K562 (cell line): ENCODE measurements at regions not wholly inside any gene's neighbourhood (a gene's known extent, or its start where the extent isn't known, plus 50 kb on each side); places are given as distances from the start of the nearest gene placed in this dataset.

Experiments used
- ATAC-seq: fragments of 200-7000 bp; cut with Tn5 transposase; 3 replicates; pipeline ENCODE4 v1.9.1; 2020; ENCODE audit warnings: moderate library complexity
- BruUV-seq: library from RNA; stranded (reverse); fragments of 400-500 nt; replicated peaks from 2 replicates; lab custom pipeline; 2021; lab: Mats Ljungman, UMichigan
- CTCF ChIA-PET: fragments of 300-600 bp; formaldehyde crosslinking; extraction: SDS; loops from one replicate; lab custom pipeline; 2021; ENCODE audit warnings: low intra/inter-chr PET ratio; lab: Yijun Ruan, JAX
- POLR2A ChIA-PET: fragments of 300-600, 350-650 bp; sonication (Branson Sonifier 250); formaldehyde crosslinking; extraction: SDS; loops from one replicate; lab custom pipeline; 2021; ENCODE audit warnings: antibody characterized with exemption, inconsistent platforms; lab: Yijun Ruan, JAX
- DNase-seq, 4 experiments: peaks; one replicate each; pipeline versions ENCODE4 v3.0.0 to v3.0.0-alpha.2; 2011 to 2018; ENCODE audit warnings: low spot score in 3 of 4, mixed read lengths in 3 of 4; ENCODE audit errors: extremely low read depth in 1 of 4
- FAIRE-seq: peaks from 2 replicates; lab custom pipeline; 2011; peaks lifted over from hg19 to GRCh38; lab: Jason Lieb, UNC
- H2AFZ ChIP-seq: 2 replicates; pipeline ENCODE4 v1.6.0; 2011; ENCODE audit warnings: low read depth, low read length, control low read depth, inconsistent platforms
- H3K27ac ChIP-seq: fragments of 200-600 bp; 3 replicates; pipeline ENCODE4 v1.8.0; 2011; ENCODE audit warnings: low read depth, mild to moderate bottlenecking, control low read depth, inconsistent platforms, low read length, moderate library complexity, mixed read lengths; ENCODE audit errors: extremely low read depth
- H3K27me3 ChIP-seq, 2 experiments: fragments of 300-600 bp in 1 of 2; 2 replicates in 1 of 2; 3 replicates in 1 of 2; pipeline versions ENCODE4 v1.6.0 to v1.8.0; 2011; ENCODE audit warnings: inconsistent platforms in 2 of 2, low read length in 2 of 2, mild to moderate bottlenecking in 1 of 2, mixed read lengths in 1 of 2, moderate library complexity in 1 of 2; ENCODE audit not compliant: control insufficient read depth in 2 of 2, insufficient read depth in 2 of 2
- H3K36me3 ChIP-seq: fragments of 300-600 bp; 3 replicates; pipeline ENCODE4 v1.8.0; 2011; ENCODE audit warnings: mild to moderate bottlenecking, low read length, inconsistent platforms; ENCODE audit not compliant: control insufficient read depth, insufficient read depth
- H3K4me1 ChIP-seq, 2 experiments: fragments of 200-600 bp in 1 of 2; replicated peaks in 1 of 2; 2 replicates in 1 of 2; 3 replicates in 1 of 2; pipeline versions ENCODE4 v1.5.1 to v1.8.0; 2011; ENCODE audit warnings: inconsistent platforms in 2 of 2, low read length in 2 of 2, mild to moderate bottlenecking in 1 of 2, mixed read lengths in 1 of 2, moderate library complexity in 1 of 2; ENCODE audit not compliant: control insufficient read depth in 2 of 2, insufficient read depth in 2 of 2
- H3K4me2 ChIP-seq: 2 replicates; pipeline ENCODE4 v1.6.1; 2011; ENCODE audit warnings: low read length, control low read depth, inconsistent platforms, mixed read lengths; ENCODE audit not compliant: insufficient read depth
- H3K4me3 ChIP-seq: fragments of 200-600 bp; sonication (generic), shearing (Covaris generic); 2 replicates; pipeline ENCODE4 v1.5.1; 2016; ENCODE audit warnings: control low read depth, inconsistent platforms
- H3K79me2 ChIP-seq: fragments of 200-600 bp; 3 replicates; pipeline ENCODE4 v1.8.0; 2011; ENCODE audit warnings: low read length, inconsistent platforms; ENCODE audit not compliant: control insufficient read depth, insufficient read depth
- H3K9ac ChIP-seq, 2 experiments: 2 replicates each; pipeline versions ENCODE4 v1.6.0 to v1.6.1; 2011; ENCODE audit warnings: low read depth in 2 of 2, low read length in 2 of 2, control low read depth in 1 of 2, inconsistent platforms in 1 of 2, mild to moderate bottlenecking in 1 of 2, mixed read lengths in 1 of 2; ENCODE audit not compliant: insufficient read depth in 1 of 2
- H3K9me1 ChIP-seq: one replicate; pipeline ENCODE4 v1.6.0; 2011; ENCODE audit warnings: inconsistent platforms, mild to moderate bottlenecking, low read length, moderate library complexity; ENCODE audit not compliant: control insufficient read depth, insufficient read depth
- H3K9me3 ChIP-seq: replicated peaks from 2 replicates; pipeline ENCODE4 v1.5.1; 2011; ENCODE audit warnings: low read depth, low read length, inconsistent platforms; ENCODE audit not compliant: control insufficient read depth, insufficient read depth
- H4K20me1 ChIP-seq: replicated peaks from 2 replicates; pipeline ENCODE4 v1.6.1; 2011; ENCODE audit warnings: low read length, inconsistent platforms, mixed read lengths; ENCODE audit not compliant: control insufficient read depth, insufficient read depth
- ESRRB ChIP-seq: fragments of 250-450 bp; sonication (Bioruptor Pico); IDR thresholded peaks from 2 replicates; pipeline ENCODE4 v1.5.0; 2020; ENCODE audit warnings: mild to moderate bottlenecking, moderate library complexity, borderline replicate concordance
- ETV1 ChIP-seq: fragments of 450-650 bp; conservative IDR thresholded peaks from 2 replicates; pipeline ENCODE4 v1.6.1; 2016; ENCODE audit warnings: missing genetic modification characterization, control low read depth, low read depth, missing compliant biosample characterization
- FOXA1 ChIP-seq: fragments of 450-650 bp; IDR thresholded peaks from 2 replicates; pipeline ENCODE4 v1.6.1; 2016; ENCODE audit warnings: mild to moderate bottlenecking, borderline replicate concordance
- FOXP1 ChIP-seq: sonication (generic); formaldehyde crosslinking; IDR thresholded peaks from 2 replicates; pipeline ENCODE4 v1.8.0; 2022; ENCODE audit warnings: mild to moderate bottlenecking, missing genetic modification reagents
- GTF2A2 ChIP-seq: IDR thresholded peaks from 2 replicates; pipeline ENCODE4 v1.6.1; 2016; ENCODE audit warnings: mild to moderate bottlenecking, missing genetic modification characterization, missing compliant biosample characterization
- MCM5 ChIP-seq: fragments of 450-650 bp; IDR thresholded peaks from 2 replicates; pipeline ENCODE4 v1.6.1; 2016; ENCODE audit warnings: low read depth
- OTX1 ChIP-seq: fragments of 450-650 bp; formaldehyde crosslinking; IDR thresholded peaks from 2 replicates; pipeline ENCODE4 v1.4.0; 2022; ENCODE audit warnings: mild to moderate bottlenecking
- POU5F1 ChIP-seq: fragments of 150-350 bp; IDR thresholded peaks from 2 replicates; pipeline ENCODE4 v1.6.1; 2014; ENCODE audit warnings: borderline replicate concordance, low read length, low read depth, mild to moderate bottlenecking; ENCODE audit not compliant: partially characterized antibody
- RB1 ChIP-seq: fragments of 450-650 bp; IDR thresholded peaks from 2 replicates; pipeline ENCODE4 v1.6.1; 2017; ENCODE audit warnings: low read depth, mild to moderate bottlenecking
- SREBF2 ChIP-seq: sonication (generic); formaldehyde crosslinking; IDR thresholded peaks from 2 replicates; pipeline ENCODE4 v1.4.0; 2020; ENCODE audit warnings: mild to moderate bottlenecking, missing genetic modification reagents
- TCF7 ChIP-seq: sonication (generic); IDR thresholded peaks from 2 replicates; pipeline ENCODE4 v1.6.1; 2016; ENCODE audit warnings: antibody characterized with exemption, borderline replicate concordance
- U2AF2 ChIP-seq: fragments of 200-400 bp; formaldehyde crosslinking; optimal IDR thresholded peaks from 2 replicates; pipeline ENCODE3; 2017; ENCODE audit warnings: low read depth, mild to moderate bottlenecking, low read length
- YBX1 ChIP-seq: fragments of 450-650 bp; IDR thresholded peaks from 2 replicates; pipeline ENCODE4 v1.7.1; 2016; ENCODE audit warnings: mild to moderate bottlenecking
- ZFP91 ChIP-seq: sonication (generic); formaldehyde crosslinking; IDR thresholded peaks from 2 replicates; pipeline ENCODE4 v1.8.0; 2022; ENCODE audit warnings: mild to moderate bottlenecking, missing genetic modification reagents
- ZNF586 ChIP-seq: fragments of 450-650 bp; formaldehyde crosslinking; conservative IDR thresholded peaks from 2 replicates; pipeline ENCODE4 v1.4.0; 2020; ENCODE audit warnings: mild to moderate bottlenecking, moderate library complexity
- WGBS: fragments of 100-300 bp; shearing (Covaris generic); methylation state at CpG from one replicate; pipeline ENCODE4 v1.1.6; 2016; ENCODE audit warnings: low coverage, mixed read lengths; ENCODE audit not compliant: insufficient coverage; ENCODE audit errors: missing lambda C conversion rate; 5-methylcytosine and 5-hydroxymethylcytosine counted together
- in situ Hi-C: fragments of 300-500 bp; cut with MboI; formaldehyde crosslinking; loops from 4 replicates; pipeline ENCODE4 v1.15.0; 2018; ENCODE audit warnings: inconsistent platforms, mixed read lengths
- intact Hi-C: fragments of 100-400 bp; cut with micrococcal nuclease; formaldehyde crosslinking; loops from 2 replicates; pipeline ENCODE4 v1.14.2; 2022

- Histone ChIP-seq H3K36me3 (no peaks in the 10 kb centered on the region), H3K9me3 (no peaks in the 10 kb centered on the region), H2AFZ (no peak overlapping the region), H3K27ac (no peak overlapping the region), H3K4me3 (no peak overlapping the region), H3K27me3 (no peaks in the 10 kb centered on the region; a peak in 1 of 5 replicates), H4K20me1 (no peaks in the 10 kb centered on the region), H3K4me1 (no peaks in the 10 kb centered on the region), H3K9me1 (no peaks in the 10 kb centered on the region), H3K4me2 (no peak overlapping the region), H3K79me2 (no peaks in the 10 kb centered on the region), H3K9ac (no peak overlapping the region)
- ChIA-PET POLR2A (no interaction called here), CTCF (no interaction called here)
- BruUV-seq, result no TSS peak
- in situ Hi-C loops (no loop called here), intact Hi-C loops (loop anchor here (5.0 to 10.0 kb wide), 3 partner anchors 252 to 448 kb away; no protein-coding TSS in a partner anchor)
- no peak for FAIRE-seq
- no peak for ATAC-seq
- 3% methylated on average over 6 of the region's 6 CpGs for whole genome bisulfite sequencing
- no peak for DNase-seq
- TF ChIP-seq ZNF586 (CRISPR knock-in tag) (no peak), SREBF2 (CRISPR knock-in tag) (no peak), GTF2A2 (no peak), MCM5 (no peak), U2AF2 (no peak), FOXA1 (no peak), ETV1 (no peak)
These were observed 77.1 kb upstream of the TNR start for GRCh38 chr1:175820456-175821025.

- no peak for DNase-seq
- intact Hi-C loops (no loop called here), in situ Hi-C loops (no loop called here)
- Histone ChIP-seq H3K36me3 (no peaks in the 10 kb centered on the region), H3K4me1 (no peaks in the 10 kb centered on the region), H3K27me3 (no peaks in the 10 kb centered on the region; a peak in 1 of 5 replicates), H3K9me1 (no peaks in the 10 kb centered on the region), H3K79me2 (no peaks in the 10 kb centered on the region), H3K9ac (no peak overlapping the region), H3K27ac (no peak overlapping the region), H3K9me3 (no peaks in the 10 kb centered on the region), H2AFZ (no peak overlapping the region), H3K4me2 (no peak overlapping the region), H3K4me3 (no peak overlapping the region), H4K20me1 (no peaks in the 10 kb centered on the region)
- ATAC-seq, result no peak
- no peak for TF ChIP-seq YBX1
- TF ChIP-seq TCF7, result no peak
- no peak for TF ChIP-seq POU5F1
- TF ChIP-seq OTX1 (CRISPR knock-in tag), result no peak
- TF ChIP-seq ESRRB (CRISPR knock-in tag), result no peak
- no peak for TF ChIP-seq RB1
- TF ChIP-seq FOXP1 (CRISPR knock-in tag), result no peak
- TF ChIP-seq ZFP91, result no peak
- ChIA-PET CTCF (no interaction called here), POLR2A (interaction anchor here (0.6 to 1.4 kb wide), 3 partner anchors 12 to 369 kb away, joined by 3 to 5 read pairs (median 3); no protein-coding TSS in a partner anchor)
- FAIRE-seq, result no peak
- BruUV-seq, result no TSS peak
- WGBS, result 0% methylated on average over 1 of the region's 1 CpG
These were observed 75.5 kb upstream of the TNR start for GRCh38 chr1:175818929-175819328.
